ENCODE measurements at regions not wholly inside any gene's neighbourhood (a gene's known extent, or its start where the extent isn't known, plus 50 kb on each side); places are given as distances from the start of the nearest gene placed in this dataset.

DNA sequence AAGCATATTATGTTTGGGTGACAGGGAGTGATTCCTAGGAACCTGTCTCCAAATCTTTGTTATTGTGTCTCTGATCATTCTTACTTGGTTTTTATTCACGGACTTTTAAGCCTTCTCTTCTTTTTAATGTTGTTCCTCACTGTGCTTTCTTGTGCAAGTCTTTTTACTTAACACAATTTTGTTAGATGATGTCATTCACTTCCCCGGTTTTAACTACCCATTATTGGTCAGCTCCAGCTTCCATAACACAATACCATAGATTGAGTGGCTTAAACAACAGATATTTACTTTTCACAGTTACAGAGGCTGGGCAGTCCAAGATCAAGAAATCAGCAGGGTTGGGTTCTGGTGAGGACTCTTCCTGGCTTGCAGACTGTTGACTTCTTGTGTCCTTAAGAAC, 436.3 kb upstream of the CBLB start:
- TF ChIP-seq ZNF70 (CRISPR knock-in tag; IDR thresholded peaks at IDR 0.05): no peak
- TF ChIP-seq PPARA (CRISPR knock-in tag; IDR thresholded peaks at IDR 0.05; ENCODE audit: borderline replicate concordance): no peak
- TF ChIP-seq, protein P1, sequence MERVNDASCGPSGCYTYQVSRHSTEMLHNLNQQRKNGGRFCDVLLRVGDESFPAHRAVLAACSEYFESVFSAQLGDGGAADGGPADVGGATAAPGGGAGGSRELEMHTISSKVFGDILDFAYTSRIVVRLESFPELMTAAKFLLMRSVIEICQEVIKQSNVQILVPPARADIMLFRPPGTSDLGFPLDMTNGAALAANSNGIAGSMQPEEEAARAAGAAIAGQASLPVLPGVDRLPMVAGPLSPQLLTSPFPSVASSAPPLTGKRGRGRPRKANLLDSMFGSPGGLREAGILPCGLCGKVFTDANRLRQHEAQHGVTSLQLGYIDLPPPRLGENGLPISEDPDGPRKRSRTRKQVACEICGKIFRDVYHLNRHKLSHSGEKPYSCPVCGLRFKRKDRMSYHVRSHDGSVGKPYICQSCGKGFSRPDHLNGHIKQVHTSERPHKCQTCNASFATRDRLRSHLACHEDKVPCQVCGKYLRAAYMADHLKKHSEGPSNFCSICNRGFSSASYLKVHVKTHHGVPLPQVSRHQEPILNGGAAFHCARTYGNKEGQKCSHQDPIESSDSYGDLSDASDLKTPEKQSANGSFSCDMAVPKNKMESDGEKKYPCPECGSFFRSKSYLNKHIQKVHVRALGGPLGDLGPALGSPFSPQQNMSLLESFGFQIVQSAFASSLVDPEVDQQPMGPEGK (CRISPR knock-in tag; IDR thresholded peaks at IDR 0.05; ENCODE audit: borderline replicate concordance): no peak
- TF ChIP-seq, protein P2, sequence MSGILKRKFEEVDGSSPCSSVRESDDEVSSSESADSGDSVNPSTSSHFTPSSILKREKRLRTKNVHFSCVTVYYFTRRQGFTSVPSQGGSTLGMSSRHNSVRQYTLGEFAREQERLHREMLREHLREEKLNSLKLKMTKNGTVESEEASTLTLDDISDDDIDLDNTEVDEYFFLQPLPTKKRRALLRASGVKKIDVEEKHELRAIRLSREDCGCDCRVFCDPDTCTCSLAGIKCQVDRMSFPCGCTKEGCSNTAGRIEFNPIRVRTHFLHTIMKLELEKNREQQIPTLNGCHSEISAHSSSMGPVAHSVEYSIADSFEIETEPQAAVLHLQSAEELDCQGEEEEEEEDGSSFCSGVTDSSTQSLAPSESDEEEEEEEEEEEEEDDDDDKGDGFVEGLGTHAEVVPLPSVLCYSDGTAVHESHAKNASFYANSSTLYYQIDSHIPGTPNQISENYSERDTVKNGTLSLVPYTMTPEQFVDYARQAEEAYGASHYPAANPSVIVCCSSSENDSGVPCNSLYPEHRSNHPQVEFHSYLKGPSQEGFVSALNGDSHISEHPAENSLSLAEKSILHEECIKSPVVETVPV (CRISPR knock-in tag; IDR thresholded peaks at IDR 0.05): no peak
- TF ChIP-seq CSDC2 (CRISPR knock-in tag; IDR thresholded peaks at IDR 0.05): no peak
- no peak for TF ChIP-seq OSR1 (CRISPR knock-in tag; IDR thresholded peaks at IDR 0.05)
- no peak for TF ChIP-seq TCF4 (CRISPR knock-in tag; IDR thresholded peaks at IDR 0.05; ENCODE audit: borderline replicate concordance)
- TF ChIP-seq RARB (CRISPR knock-in tag; IDR thresholded peaks at IDR 0.05): no peak
- TF ChIP-seq ARNTL (CRISPR knock-in tag; IDR thresholded peaks at IDR 0.05; ENCODE audit: borderline replicate concordance, low read depth): no peak
- TF ChIP-seq ZFP30 (CRISPR knock-in tag; IDR thresholded peaks at IDR 0.05): no peak
- no peak for TF ChIP-seq ZNF565 (CRISPR knock-in tag; conservative IDR thresholded peaks at IDR 0.05; ENCODE audit: low read depth)
- TF ChIP-seq ZNF8 (CRISPR knock-in tag; IDR thresholded peaks at IDR 0.05): no peak

Measured in SK-N-SH treated with all-trans-retinoic acid at 6 μM for 48 hours (cell line).